ENCODE measurements at regions not wholly inside any gene's neighbourhood (a gene's known extent, or its start where the extent isn't known, plus 50 kb on each side); places are given as distances from the start of the nearest gene placed in this dataset.

GRCh38 chr11:109089144-109089543 lies 332.8 kb upstream of the C11orf87 start:
- H3K4me1 ChIP-seq, result no peaks in the 10 kb centered on the region
- no TSS peak for BruUV-seq (replicated peaks)
- intact Hi-C loops (cut with micrococcal nuclease; ENCODE audit: unreplicated experiment), result no loop called here
- H3K27me3 Mint-ChIP-seq (ENCODE audit: insufficient read depth, unreplicated experiment), result no peaks in the 10 kb centered on the region
- H3K9me3 Mint-ChIP-seq (ENCODE audit: unreplicated experiment), result no peaks in the 10 kb centered on the region
- ChIA-PET CTCF (no interaction called here), POLR2A (no interaction called here)
- no peak overlapping the region for H3K27ac Mint-ChIP-seq (ENCODE audit: unreplicated experiment)
- H3K4me1 Mint-ChIP-seq (ENCODE audit: low read depth, unreplicated experiment), result no peaks in the 10 kb centered on the region
- TF ChIP-seq, protein P1, sequence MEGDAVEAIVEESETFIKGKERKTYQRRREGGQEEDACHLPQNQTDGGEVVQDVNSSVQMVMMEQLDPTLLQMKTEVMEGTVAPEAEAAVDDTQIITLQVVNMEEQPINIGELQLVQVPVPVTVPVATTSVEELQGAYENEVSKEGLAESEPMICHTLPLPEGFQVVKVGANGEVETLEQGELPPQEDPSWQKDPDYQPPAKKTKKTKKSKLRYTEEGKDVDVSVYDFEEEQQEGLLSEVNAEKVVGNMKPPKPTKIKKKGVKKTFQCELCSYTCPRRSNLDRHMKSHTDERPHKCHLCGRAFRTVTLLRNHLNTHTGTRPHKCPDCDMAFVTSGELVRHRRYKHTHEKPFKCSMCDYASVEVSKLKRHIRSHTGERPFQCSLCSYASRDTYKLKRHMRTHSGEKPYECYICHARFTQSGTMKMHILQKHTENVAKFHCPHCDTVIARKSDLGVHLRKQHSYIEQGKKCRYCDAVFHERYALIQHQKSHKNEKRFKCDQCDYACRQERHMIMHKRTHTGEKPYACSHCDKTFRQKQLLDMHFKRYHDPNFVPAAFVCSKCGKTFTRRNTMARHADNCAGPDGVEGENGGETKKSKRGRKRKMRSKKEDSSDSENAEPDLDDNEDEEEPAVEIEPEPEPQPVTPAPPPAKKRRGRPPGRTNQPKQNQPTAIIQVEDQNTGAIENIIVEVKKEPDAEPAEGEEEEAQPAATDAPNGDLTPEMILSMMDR (IDR thresholded peaks at IDR 0.05; ENCODE audit: insufficient read depth in 1 of 2, low read depth in 1 of 2, low read length in 1 of 2, severe bottlenecking in 1 of 2, unreplicated experiment in 1 of 2), result no peak
- no peaks in the 10 kb centered on the region for H3K9me3 ChIP-seq
- no peaks in the 10 kb centered on the region for H3K36me3 ChIP-seq (ENCODE audit: control insufficient read depth, insufficient read depth, low read length)
- no peaks in the 10 kb centered on the region for H3K36me3 Mint-ChIP-seq (ENCODE audit: insufficient read depth, unreplicated experiment)
- no peak overlapping the region for H3K4me3 ChIP-seq (ENCODE audit: low read depth, low read length)
- no peak for DNase-seq
- no peaks in the 10 kb centered on the region for H3K27me3 ChIP-seq (replicated peaks; ENCODE audit: control insufficient read depth, insufficient read depth, low read length)
- H3K4me3 Mint-ChIP-seq (ENCODE audit: unreplicated experiment), result no peak overlapping the region

DNA sequence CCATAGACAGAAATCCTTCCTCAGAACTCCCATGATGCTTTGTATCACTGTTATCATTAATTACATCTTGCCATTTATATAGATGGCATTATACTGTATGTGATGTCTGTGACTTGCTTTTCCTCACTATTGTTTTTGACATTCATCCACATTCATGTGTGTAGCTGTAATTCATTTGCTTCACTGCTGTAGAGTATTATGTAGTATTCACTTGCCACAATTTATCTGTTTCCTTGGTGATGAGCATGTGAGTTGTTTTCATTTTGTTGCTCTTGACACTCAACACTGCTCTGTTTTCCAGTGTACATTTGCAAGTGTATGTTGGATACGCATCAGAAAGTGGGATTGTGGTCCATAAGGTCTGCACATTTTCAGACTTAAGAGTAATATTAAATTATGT lies 328.6 kb upstream of the C11orf87 start:
- Mint-ChIP-seq H3K4me3 (ENCODE audit: unreplicated experiment) (no peak overlapping the region), H3K27me3 (ENCODE audit: insufficient read depth, unreplicated experiment) (no peaks in the 10 kb centered on the region), H3K4me1 (ENCODE audit: low read depth, unreplicated experiment) (peaks cover 10% of the 10 kb centered on the region), H3K36me3 (ENCODE audit: insufficient read depth, unreplicated experiment) (no peaks in the 10 kb centered on the region), H3K27ac (ENCODE audit: unreplicated experiment) (no peak overlapping the region), H3K9me3 (ENCODE audit: unreplicated experiment) (no peaks in the 10 kb centered on the region)
- intact Hi-C loops (cut with micrococcal nuclease; ENCODE audit: unreplicated experiment), result no loop called here
- no peaks in the 10 kb centered on the region for H3K36me3 ChIP-seq (ENCODE audit: control insufficient read depth, insufficient read depth, low read length)
- DNase-seq, result no peak
- BruUV-seq (replicated peaks), result no TSS peak
- no peaks in the 10 kb centered on the region for H3K4me1 ChIP-seq
- TF ChIP-seq, protein P1 (IDR thresholded peaks at IDR 0.05; ENCODE audit: insufficient read depth in 1 of 2, low read depth in 1 of 2, low read length in 1 of 2, severe bottlenecking in 1 of 2, unreplicated experiment in 1 of 2), result no peak
- ChIA-PET CTCF (no interaction called here), POLR2A (no interaction called here)
- no peak overlapping the region for H3K4me3 ChIP-seq (ENCODE audit: low read depth, low read length)
- H3K27me3 ChIP-seq (replicated peaks; ENCODE audit: control insufficient read depth, insufficient read depth, low read length), result no peaks in the 10 kb centered on the region
- H3K9me3 ChIP-seq, result no peaks in the 10 kb centered on the region

GRCh38 chr11:109096266-109096665 lies 325.7 kb upstream of the C11orf87 start:
- H3K4me1 Mint-ChIP-seq (ENCODE audit: low read depth, unreplicated experiment), result peaks cover 10% of the 10 kb centered on the region
- no peaks in the 10 kb centered on the region for H3K9me3 ChIP-seq
- intact Hi-C loops (cut with micrococcal nuclease; ENCODE audit: unreplicated experiment), result no loop called here
- no TSS peak for BruUV-seq (replicated peaks)
- peaks cover 3% of the 10 kb centered on the region for H3K27me3 Mint-ChIP-seq (ENCODE audit: insufficient read depth, unreplicated experiment)
- H3K4me1 ChIP-seq, result no peaks in the 10 kb centered on the region
- TF ChIP-seq, protein P1 (IDR thresholded peaks at IDR 0.05; ENCODE audit: insufficient read depth in 1 of 2, low read depth in 1 of 2, low read length in 1 of 2, severe bottlenecking in 1 of 2, unreplicated experiment in 1 of 2), result no peak
- H3K27ac Mint-ChIP-seq (ENCODE audit: unreplicated experiment), result no peak overlapping the region
- ChIA-PET POLR2A (no interaction called here), CTCF (no interaction called here)
- H3K9me3 Mint-ChIP-seq (ENCODE audit: unreplicated experiment), result no peaks in the 10 kb centered on the region
- H3K4me3 ChIP-seq (ENCODE audit: low read depth, low read length), result no peak overlapping the region
- no peak overlapping the region for H3K4me3 Mint-ChIP-seq (ENCODE audit: unreplicated experiment)
- H3K36me3 Mint-ChIP-seq (ENCODE audit: insufficient read depth, unreplicated experiment), result no peaks in the 10 kb centered on the region
- peak; percentile 55 to 61 for DNase-seq
- no peaks in the 10 kb centered on the region for H3K27me3 ChIP-seq (replicated peaks; ENCODE audit: control insufficient read depth, insufficient read depth, low read length)
- no peaks in the 10 kb centered on the region for H3K36me3 ChIP-seq (ENCODE audit: control insufficient read depth, insufficient read depth, low read length)
